Peyer's patch (tissue), 4 donors: ENCODE measurements at regions not wholly inside any gene's neighbourhood (a gene's known extent, or its start where the extent isn't known, plus 50 kb on each side); places are given as distances from the start of the nearest gene placed in this dataset.

Experiments
- DNase-seq, 3 donors: peaks; one replicate each; pipeline ENCODE4 v3.0.0-alpha.2; 2017 to 2019
- H3K27ac ChIP-seq, 4 donors: fragments of 200-600 bp; sonication (generic); one replicate each; pipeline ENCODE4 v1.5.1; 2016 to 2019
- H3K27me3 ChIP-seq, 2 donors: fragments of 200-600 bp; sonication (generic); one replicate each; pipeline ENCODE4 v1.5.1; 2019
- H3K36me3 ChIP-seq, 3 donors: fragments of 200-600 bp; sonication (generic); one replicate each; pipeline ENCODE4 v1.5.1; 2016 to 2019
- H3K4me1 ChIP-seq, 4 donors: fragments of 200-600 bp; sonication (generic); one replicate each; pipeline ENCODE4 v1.5.1; 2016 to 2019
- H3K4me3 ChIP-seq, 4 donors: fragments of 200-600 bp; sonication (generic); 1 replicate in 3 of 4; 2 replicates in 1 of 4; pipeline ENCODE4 v1.5.1; 2016 to 2019; ENCODE audit warnings: mild to moderate bottlenecking in 1 of 4
- H3K9me3 ChIP-seq, 4 donors: fragments of 200-600 bp; sonication (generic); one replicate each; pipeline ENCODE4 v1.5.1; 2016 to 2019; ENCODE audit warnings: mild to moderate bottlenecking in 1 of 4
- CTCF ChIP-seq, 6 experiments: fragments of 450-650 bp in 4 of 6; fragments of 200-600 bp in 2 of 6; sonication (generic) in 1 of 6; IDR thresholded peaks; one replicate each; pipeline ENCODE4 v1.5.1; 2017 to 2019; ENCODE audit warnings: antibody characterized with exemption in 6 of 6, mild to moderate bottlenecking in 3 of 6, moderate library complexity in 1 of 6
- POLR2A ChIP-seq, 2 donors: fragments of 450-650 bp; IDR thresholded peaks; one replicate each; pipeline ENCODE4 v1.5.1; 2017; ENCODE audit warnings: antibody characterized with exemption in 2 of 2, mild to moderate bottlenecking in 2 of 2, moderate library complexity in 2 of 2

GRCh38 chr5:107232788-107233187 lies 437.9 kb downstream of the EFNA5 start:
- no peak overlapping the region for H3K27ac ChIP-seq
- H3K4me3 ChIP-seq = no peak overlapping the region
- DNase-seq = no peak
- no peaks in the 10 kb centered on the region for H3K36me3 ChIP-seq
- TF ChIP-seq POLR2A (IDR thresholded peaks at IDR 0.05) (no peak), CTCF (IDR thresholded peaks at IDR 0.05) (no peak)
- no peaks in the 10 kb centered on the region for H3K4me1 ChIP-seq
- no peaks in the 10 kb centered on the region for H3K9me3 ChIP-seq
- H3K27me3 ChIP-seq = no peaks in the 10 kb centered on the region

- no peak overlapping the region for H3K27ac ChIP-seq
- DNase-seq = no peak
- no peaks in the 10 kb centered on the region for H3K4me1 ChIP-seq
- no peaks in the 10 kb centered on the region for H3K36me3 ChIP-seq
- no peak overlapping the region for H3K4me3 ChIP-seq
- no peak for TF ChIP-seq CTCF (IDR thresholded peaks at IDR 0.05)
- no peak for TF ChIP-seq POLR2A (IDR thresholded peaks at IDR 0.05)
- H3K9me3 ChIP-seq = no peaks in the 10 kb centered on the region
- no peaks in the 10 kb centered on the region for H3K27me3 ChIP-seq
Measured at GRCh38 chr5:107232293-107232692, 438.4 kb downstream of the EFNA5 start.

DNA sequence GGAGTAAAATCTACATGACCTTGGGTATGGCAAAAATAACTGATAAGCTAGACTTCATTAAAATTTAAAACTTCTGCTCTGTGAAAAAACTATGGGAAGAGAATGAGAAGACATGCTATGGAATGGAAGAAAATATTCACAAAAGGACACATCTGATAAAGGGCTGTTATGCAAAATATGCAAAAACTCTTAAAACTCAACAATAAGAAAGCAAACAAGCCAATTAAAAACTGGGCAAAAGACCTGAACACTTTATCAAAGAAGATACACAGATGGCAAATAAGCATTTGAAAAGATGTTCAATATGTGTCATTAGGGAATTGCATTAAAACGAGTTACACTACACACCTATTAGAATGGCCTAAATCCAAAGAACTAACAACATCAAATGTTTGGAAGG lies 439.5 kb downstream of the EFNA5 start:
- H3K9me3 ChIP-seq = no peaks in the 10 kb centered on the region
- no peaks in the 10 kb centered on the region for H3K36me3 ChIP-seq
- H3K27me3 ChIP-seq = no peaks in the 10 kb centered on the region
- TF ChIP-seq POLR2A (IDR thresholded peaks at IDR 0.05) (no peak), CTCF (IDR thresholded peaks at IDR 0.05) (no peak)
- no peaks in the 10 kb centered on the region for H3K4me1 ChIP-seq
- no peak overlapping the region for H3K27ac ChIP-seq
- DNase-seq = no peak
- H3K4me3 ChIP-seq = no peak overlapping the region

DNA sequence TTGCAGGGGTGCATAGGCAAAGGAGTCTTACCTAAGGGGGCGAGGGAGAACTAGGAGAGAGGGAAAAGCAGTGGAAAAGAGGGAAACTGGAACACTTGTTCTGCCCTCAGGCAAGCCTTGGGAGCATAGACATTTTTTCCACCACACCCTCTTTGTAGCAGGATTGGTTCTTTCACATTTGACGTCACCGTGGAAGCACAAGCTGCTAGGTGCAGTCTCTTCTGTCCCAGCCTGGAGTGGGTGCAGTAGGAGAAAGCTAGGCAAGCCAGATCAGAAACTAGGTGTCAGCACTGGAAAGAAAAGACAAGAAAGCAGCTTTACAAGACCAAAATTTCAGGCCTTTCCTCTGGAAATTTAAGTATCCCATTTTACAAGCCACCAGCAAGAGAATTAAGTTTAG lies 440.4 kb downstream of the EFNA5 start:
- DNase-seq = no peak
- Histone ChIP-seq H3K4me3 (no peak overlapping the region), H3K36me3 (no peaks in the 10 kb centered on the region), H3K27ac (no peak overlapping the region), H3K27me3 (no peaks in the 10 kb centered on the region), H3K4me1 (no peaks in the 10 kb centered on the region), H3K9me3 (no peaks in the 10 kb centered on the region)
- no peak for TF ChIP-seq CTCF (IDR thresholded peaks at IDR 0.05)
- TF ChIP-seq POLR2A (IDR thresholded peaks at IDR 0.05) = no peak

DNA sequence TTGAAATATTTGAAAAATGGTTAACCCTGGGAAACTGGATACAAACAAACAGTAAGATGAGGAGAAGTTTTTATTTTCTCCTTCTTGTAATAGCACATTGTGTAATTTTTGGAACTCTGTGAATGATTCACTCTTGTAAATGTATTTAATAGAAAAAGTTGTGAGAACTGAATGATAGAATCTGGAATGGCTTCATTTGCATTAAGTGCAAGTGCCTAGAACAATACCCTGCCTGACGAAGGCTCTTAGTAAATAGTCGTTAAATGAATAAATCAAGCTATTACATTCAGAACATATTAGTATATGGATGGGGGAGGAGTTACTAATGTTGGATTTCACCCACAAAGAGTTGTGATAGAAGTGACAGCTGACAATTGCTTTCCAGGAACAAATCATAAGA lies 442.5 kb downstream of the EFNA5 start:
- Histone ChIP-seq H3K9me3 (no peaks in the 10 kb centered on the region), H3K4me3 (no peak overlapping the region)
- TF ChIP-seq CTCF (IDR thresholded peaks at IDR 0.05) = no peak
- TF ChIP-seq POLR2A (IDR thresholded peaks at IDR 0.05) = no peak

DNA sequence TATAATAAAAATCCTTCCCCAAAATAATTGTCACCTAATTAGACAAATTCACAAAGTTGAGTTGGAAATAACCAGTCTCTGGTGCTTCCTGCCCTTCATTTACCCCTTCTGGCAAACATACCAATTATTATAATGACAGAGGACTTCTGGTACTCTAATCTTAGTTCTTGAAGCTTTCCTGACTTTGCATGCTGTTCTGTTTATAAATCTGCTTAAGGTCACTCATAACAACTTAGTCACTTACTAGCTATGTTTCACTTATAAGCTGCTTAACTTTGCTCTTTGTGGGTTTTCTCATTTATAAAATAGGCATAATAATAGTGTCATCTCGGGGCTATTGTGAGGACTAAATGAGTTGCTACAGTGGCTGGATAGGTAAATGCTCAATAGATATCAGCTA lies 446.5 kb downstream of the EFNA5 start:
- DNase-seq = no peak
- Histone ChIP-seq H3K4me1 (no peaks in the 10 kb centered on the region), H3K9me3 (no peaks in the 10 kb centered on the region), H3K27me3 (no peaks in the 10 kb centered on the region), H3K4me3 (no peak overlapping the region), H3K27ac (no peak overlapping the region), H3K36me3 (no peaks in the 10 kb centered on the region)
- no peak for TF ChIP-seq POLR2A (IDR thresholded peaks at IDR 0.05)
- no peak for TF ChIP-seq CTCF (IDR thresholded peaks at IDR 0.05)

More for the DNA sequence above, 442.5 kb downstream of the EFNA5 start:
- H3K36me3 ChIP-seq = no peaks in the 10 kb centered on the region
- H3K27ac ChIP-seq = no peak overlapping the region
- H3K27me3 ChIP-seq = no peaks in the 10 kb centered on the region
- no peaks in the 10 kb centered on the region for H3K4me1 ChIP-seq
- DNase-seq = no peak
